GM23248 (cell line): ENCODE measurements at regions not wholly inside any gene's neighbourhood (a gene's known extent, or its start where the extent isn't known, plus 50 kb on each side); places are given as distances from the start of the nearest gene placed in this dataset.

Experiments
- EZH2 ChIP-seq: fragments of 200-600 bp; sonication (generic); IDR thresholded peaks from 2 replicates; pipeline ENCODE4 v1.6.1; 2018; ENCODE audit warnings: antibody characterized with exemption, mild to moderate bottlenecking; ENCODE audit not compliant: insufficient read depth, poor library complexity, severe bottlenecking
- EZH2phosphoT487 ChIP-seq: fragments of 200-600 bp; sonication (generic); IDR thresholded peaks from 2 replicates; pipeline ENCODE4 v1.6.1; 2018; ENCODE audit warnings: antibody characterized with exemption, moderate library complexity, mild to moderate bottlenecking, low read depth; ENCODE audit not compliant: insufficient read depth

DNA sequence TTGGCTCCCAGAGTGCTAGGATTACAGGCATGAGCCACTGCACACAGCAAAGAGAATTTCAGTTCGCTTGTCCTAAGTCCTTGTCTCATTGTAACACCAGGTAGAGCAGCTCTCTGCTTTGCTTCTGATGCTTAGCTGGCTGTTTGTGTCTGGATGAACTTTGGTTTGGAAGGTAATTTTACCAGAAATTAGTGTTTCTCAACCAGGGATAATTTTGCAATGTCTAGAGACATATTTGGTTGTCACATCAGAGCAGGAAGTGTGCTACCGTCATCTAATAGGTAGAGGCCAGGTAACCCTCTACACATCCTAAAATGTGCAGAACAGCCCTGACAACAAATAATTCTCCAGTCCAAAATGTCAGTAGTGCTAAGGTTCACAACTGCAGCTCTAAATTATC, 108.8 kb downstream of the SNX18 start:
- TF ChIP-seq EZH2 (no peak), EZH2phosphoT487 (no peak)
